ENCODE measurements at regions not wholly inside any gene's neighbourhood (a gene's known extent, or its start where the extent isn't known, plus 50 kb on each side); places are given as distances from the start of the nearest gene placed in this dataset.

DNA sequence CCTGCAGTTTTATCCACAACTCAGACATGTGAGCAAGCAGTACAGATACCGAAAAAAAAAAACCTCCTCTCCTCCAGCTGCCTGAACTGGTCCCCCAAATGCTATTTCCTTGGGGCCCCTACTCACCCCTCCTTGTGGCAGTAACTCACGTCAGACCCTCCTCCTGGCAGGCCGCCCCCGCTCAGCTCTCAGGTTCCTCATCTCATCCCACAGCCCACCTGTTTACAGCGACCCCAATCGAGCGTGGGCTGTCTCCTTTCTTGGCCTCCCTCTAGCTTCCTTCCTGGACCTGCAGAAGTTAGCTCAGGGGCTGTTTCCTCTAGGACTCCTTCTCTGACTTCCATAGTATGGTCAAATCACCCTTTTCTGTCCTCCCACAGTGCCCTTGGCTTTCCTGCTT lies 455.3 kb downstream of the BCL11B start:
- H2BK15ac ChIP-seq (ENCODE audit: low read depth, low read length): no peak overlapping the region
- no peaks in the 10 kb centered on the region for H3K4me1 ChIP-seq (ENCODE audit: control insufficient read depth, insufficient read depth, low read length)
- no peak overlapping the region for H3K14ac ChIP-seq (replicated peaks; ENCODE audit: low read depth, low read length)
- H3K27ac ChIP-seq (ENCODE audit: insufficient read depth, low read length): no peak overlapping the region
- intact Hi-C loops (cut with micrococcal nuclease): no loop called here
- H3K9ac ChIP-seq (ENCODE audit: low read depth, low read length): no peak overlapping the region
- peaks cover 42% of the 10 kb centered on the region for H3K9me3 ChIP-seq (ENCODE audit: control insufficient read depth, insufficient read depth, low read length)
- H2AFZ ChIP-seq (replicated peaks; ENCODE audit: low read length, poor library complexity): no peak overlapping the region
- no peak overlapping the region for H2BK120ac ChIP-seq (ENCODE audit: low read depth, low read length)
- ATAC-seq (ENCODE audit: low read depth) (no peak), DNase-seq (no peak)
- H2AK9ac ChIP-seq (replicated peaks; ENCODE audit: low read depth, low read length, poor library complexity): no peak overlapping the region
- no peak overlapping the region for H3K4me3 ChIP-seq (ENCODE audit: insufficient read depth, low read depth, low read length)
- H3K4me2 ChIP-seq (ENCODE audit: low read depth, low read length): no peak overlapping the region
- no peak overlapping the region for H4K91ac ChIP-seq (ENCODE audit: insufficient read depth, low read depth, low read length)
- H3K9me1 ChIP-seq (ENCODE audit: insufficient read depth, low read length): no peaks in the 10 kb centered on the region
- no peak overlapping the region for H2BK20ac ChIP-seq (ENCODE audit: low read depth, low read length)
- H4K5ac ChIP-seq (ENCODE audit: low read depth, low read length): no peak overlapping the region
- ChIA-PET CTCF (no interaction called here), POLR2A (ENCODE audit: unreplicated experiment) (no interaction called here)
- no peaks in the 10 kb centered on the region for H3K36me3 ChIP-seq (ENCODE audit: control insufficient read depth, insufficient read depth, low read length)
- no peaks in the 10 kb centered on the region for H4K20me1 ChIP-seq (ENCODE audit: insufficient read depth, low read length)
- no peak overlapping the region for H3K56ac ChIP-seq (ENCODE audit: extremely low read depth, insufficient read depth, low read length)
- 40% methylated on average over 1 of the region's 7 CpGs; no CpG with 5 or more reads in 1 of the 2 experiments for WGBS, 2 experiments (ENCODE audit: extremely low coverage in 2 of 2, insufficient read length in 1 of 2)
- H3K23ac ChIP-seq (ENCODE audit: low read depth, low read length): no peak overlapping the region
- no peak overlapping the region for H3K4ac ChIP-seq (ENCODE audit: low read depth, low read length)
- TF ChIP-seq NFE2L2 (IDR thresholded peaks at IDR 0.05; ENCODE audit: low read depth, low read length): no peak
- TF ChIP-seq, protein P1, sequence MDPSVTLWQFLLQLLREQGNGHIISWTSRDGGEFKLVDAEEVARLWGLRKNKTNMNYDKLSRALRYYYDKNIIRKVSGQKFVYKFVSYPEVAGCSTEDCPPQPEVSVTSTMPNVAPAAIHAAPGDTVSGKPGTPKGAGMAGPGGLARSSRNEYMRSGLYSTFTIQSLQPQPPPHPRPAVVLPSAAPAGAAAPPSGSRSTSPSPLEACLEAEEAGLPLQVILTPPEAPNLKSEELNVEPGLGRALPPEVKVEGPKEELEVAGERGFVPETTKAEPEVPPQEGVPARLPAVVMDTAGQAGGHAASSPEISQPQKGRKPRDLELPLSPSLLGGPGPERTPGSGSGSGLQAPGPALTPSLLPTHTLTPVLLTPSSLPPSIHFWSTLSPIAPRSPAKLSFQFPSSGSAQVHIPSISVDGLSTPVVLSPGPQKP (IDR thresholded peaks at IDR 0.05; ENCODE audit: borderline replicate concordance, low read depth, low read length): no peak
- TF ChIP-seq RAD21 (IDR thresholded peaks at IDR 0.05; ENCODE audit: low read length): no peak
- TF ChIP-seq POLR2A (IDR thresholded peaks at IDR 0.05; ENCODE audit: low read depth, low read length): no peak
- TF ChIP-seq MAZ (IDR thresholded peaks at IDR 0.05; ENCODE audit: borderline replicate concordance, low read depth, low read length): no peak
- no peak for TF ChIP-seq MAFK (IDR thresholded peaks at IDR 0.05; ENCODE audit: low read depth, low read length)
- no peak for TF ChIP-seq SMC3 (IDR thresholded peaks at IDR 0.05; ENCODE audit: low read depth, low read length)
- no peak for TF ChIP-seq CHD1 (IDR thresholded peaks at IDR 0.05; ENCODE audit: low read depth, low read length)
- TF ChIP-seq CEBPB (IDR thresholded peaks at IDR 0.05; ENCODE audit: low read depth, low read length): no peak
- in situ Hi-C loops (cut with MboI; ENCODE audit: low sequenced_read_pairs): no loop called here
- no peak overlapping the region for H2BK5ac ChIP-seq (ENCODE audit: low read depth, low read length, poor library complexity, severe bottlenecking)
- H3K27me3 ChIP-seq (ENCODE audit: control insufficient read depth, insufficient read depth, low read length): no peaks in the 10 kb centered on the region
- no peak overlapping the region for H3K18ac ChIP-seq (ENCODE audit: low read depth, low read length)
- H4K8ac ChIP-seq (ENCODE audit: low read depth in 2 of 2, low read length in 2 of 2): no peak overlapping the region
- dilution Hi-C loops (cut with HindIII; ENCODE audit: low sequenced_read_pairs, unreplicated experiment): no loop called here
- H2AK5ac ChIP-seq (ENCODE audit: low read depth, low read length): no peak overlapping the region
- H3K79me1 ChIP-seq (ENCODE audit: low read depth in 1 of 2, low read length in 2 of 2): no peaks in the 10 kb centered on the region
- BruUV-seq (replicated peaks): no TSS peak

Measured in IMR-90 (cell line).